ENCODE measurements at regions not wholly inside any gene's neighbourhood (a gene's known extent, or its start where the extent isn't known, plus 50 kb on each side); places are given as distances from the start of the nearest gene placed in this dataset.

- CTCF ChIA-PET: interaction anchor here (1.1 kb wide), 1 partner anchor 51 kb away, joined by 3 read pairs; no protein-coding TSS in a partner anchor
- POLR2A ChIA-PET: no interaction called here
- no peak for TF ChIP-seq GABPA (IDR thresholded peaks at IDR 0.05; ENCODE audit: low read depth)
- no peak for TF ChIP-seq EZH2phosphoT487 (IDR thresholded peaks at IDR 0.05; ENCODE audit: borderline replicate concordance, low read depth)
- no peak for TF ChIP-seq NFIC (IDR thresholded peaks at IDR 0.05; ENCODE audit: borderline replicate concordance)
- no peak for TF ChIP-seq ELF1 (IDR thresholded peaks at IDR 0.05)
- no peak for TF ChIP-seq USF1 (IDR thresholded peaks at IDR 0.05; ENCODE audit: borderline replicate concordance, low read depth)
- TF ChIP-seq TEAD4 (IDR thresholded peaks at IDR 0.05; ENCODE audit: borderline replicate concordance, insufficient read depth): no peak
- TF ChIP-seq YY1 (IDR thresholded peaks at IDR 0.05; ENCODE audit: low read depth): no peak
- no peak for TF ChIP-seq POLR2AphosphoS5 (IDR thresholded peaks at IDR 0.05; ENCODE audit: low read depth, low read length)
- H3K4me3 ChIP-seq (ENCODE audit: low read depth in 2 of 2, low read length in 1 of 2): no peak overlapping the region
- no peaks in the 10 kb centered on the region for H3K27me3 ChIP-seq (ENCODE audit: insufficient read depth)
- no peaks in the 10 kb centered on the region for H3K9me2 ChIP-seq
- H3K36me3 ChIP-seq (replicated peaks in 1 of 2; ENCODE audit: control insufficient read depth in 1 of 2, insufficient read depth in 2 of 2, low read length in 1 of 2): no peaks in the 10 kb centered on the region
- H3K4me2 ChIP-seq: no peak overlapping the region
- H3K9ac ChIP-seq: no peak overlapping the region
- no peak overlapping the region for H2AFZ ChIP-seq (ENCODE audit: low read depth)
- H3K27ac ChIP-seq (ENCODE audit: low read depth in 2 of 2, low read length in 1 of 2): no peak overlapping the region
- no peaks in the 10 kb centered on the region for H3K4me1 ChIP-seq (ENCODE audit: control insufficient read depth in 1 of 2, insufficient read depth in 2 of 2, low read depth in 1 of 2, low read length in 1 of 2)
- no peaks in the 10 kb centered on the region for H4K20me1 ChIP-seq (ENCODE audit: insufficient read depth)
- no peaks in the 10 kb centered on the region for H3K9me3 ChIP-seq
- no peaks in the 10 kb centered on the region for H3F3A ChIP-seq (replicated peaks; ENCODE audit: insufficient read depth)
- DNase-seq: no peak
- 28% methylated on average over 5 of the region's 5 CpGs for WGBS (ENCODE audit: low lambda C conversion rate)
- no peaks in the 10 kb centered on the region for H3K79me2 ChIP-seq (ENCODE audit: insufficient read depth)
Measured at GRCh38 chr11:97506076-97506759, 1116.4 kb downstream of the JRKL start.

- no peaks in the 10 kb centered on the region for H3K27me3 ChIP-seq (ENCODE audit: insufficient read depth)
- no peak for TF ChIP-seq RXRA (IDR thresholded peaks at IDR 0.05; ENCODE audit: borderline replicate concordance, low read depth)
- no peak for TF ChIP-seq RFX5 (IDR thresholded peaks at IDR 0.05; ENCODE audit: low read length)
- TF ChIP-seq FOXM1 (IDR thresholded peaks at IDR 0.05; ENCODE audit: low read depth): no peak
- no peak for TF ChIP-seq RAD21 (IDR thresholded peaks at IDR 0.05; ENCODE audit: low read length)
- TF ChIP-seq SIN3A (IDR thresholded peaks at IDR 0.05; ENCODE audit: borderline replicate concordance, low read depth, low read length): no peak
- TF ChIP-seq CHD2 (IDR thresholded peaks at IDR 0.05; ENCODE audit: low read length, partially characterized antibody): no peak
- TF ChIP-seq SMC3 (IDR thresholded peaks at IDR 0.05; ENCODE audit: low read depth, low read length): no peak
- no peak for TF ChIP-seq GABPA (IDR thresholded peaks at IDR 0.05; ENCODE audit: low read depth)
- TF ChIP-seq JUND (IDR thresholded peaks at IDR 0.05): no peak
- TF ChIP-seq TCF12 (IDR thresholded peaks at IDR 0.05): no peak
- TF ChIP-seq RCOR1 (IDR thresholded peaks at IDR 0.05; ENCODE audit: low read length): no peak
- no peak for TF ChIP-seq FOXJ3 (CRISPR knock-in tag; IDR thresholded peaks at IDR 0.05)
- TF ChIP-seq USF2 (IDR thresholded peaks at IDR 0.05; ENCODE audit: borderline replicate concordance, low read depth, low read length): no peak
- no peak overlapping the region for H3K27ac ChIP-seq (ENCODE audit: low read depth in 2 of 2, low read length in 1 of 2)
- no peaks in the 10 kb centered on the region for H3K9me3 ChIP-seq
- no peaks in the 10 kb centered on the region for H3K4me1 ChIP-seq (ENCODE audit: control insufficient read depth in 1 of 2, insufficient read depth in 2 of 2, low read depth in 1 of 2, low read length in 1 of 2)
- no peak overlapping the region for H3K4me2 ChIP-seq
- H3F3A ChIP-seq (replicated peaks; ENCODE audit: insufficient read depth): no peaks in the 10 kb centered on the region
- no peaks in the 10 kb centered on the region for H4K20me1 ChIP-seq (ENCODE audit: insufficient read depth)
- H3K4me3 ChIP-seq (ENCODE audit: low read depth in 2 of 2, low read length in 1 of 2): no peak overlapping the region
- H3K79me2 ChIP-seq (ENCODE audit: insufficient read depth): no peaks in the 10 kb centered on the region
- H3K9ac ChIP-seq: no peak overlapping the region
- WGBS (ENCODE audit: low lambda C conversion rate): 0% methylated on average over 1 of the region's 1 CpG
- H3K36me3 ChIP-seq (replicated peaks in 1 of 2; ENCODE audit: control insufficient read depth in 1 of 2, insufficient read depth in 2 of 2, low read length in 1 of 2): no peaks in the 10 kb centered on the region
- no peak for DNase-seq
- POLR2A ChIA-PET: no interaction called here
- CTCF ChIA-PET: no interaction called here
- no peaks in the 10 kb centered on the region for H3K9me2 ChIP-seq
- H2AFZ ChIP-seq (ENCODE audit: low read depth): no peak overlapping the region
Measured at GRCh38 chr11:97514446-97514845, 1124.6 kb downstream of the JRKL start.

All from SK-N-SH (cell line).